Skin of body (tissue), 2 donors: ENCODE measurements at regions not wholly inside any gene's neighbourhood (a gene's known extent, or its start where the extent isn't known, plus 50 kb on each side); places are given as distances from the start of the nearest gene placed in this dataset. TPM values are rescaled to one million over a fixed set of nuclear protein-coding genes. Genes with fewer than 3 reads are reported as not detected.
"Not testable (repeated sequence)": the region's sequence is repeated elsewhere in the genome, so short reads cannot be mapped to it uniquely, and the experiment has no call there.

ENCODE experiments used
- DNase-seq: peaks from one replicate; lab custom pipeline; 2025; lab: John Stamatoyannopoulos, UW
- small RNA-seq: library from RNA; depleted of rRNA; stranded (forward); fragments of <200 nt; gene quantifications from one replicate; pipeline ENCODE3, GENCODE V24; 2014; ENCODE audit warnings: low replicate concordance

DNA sequence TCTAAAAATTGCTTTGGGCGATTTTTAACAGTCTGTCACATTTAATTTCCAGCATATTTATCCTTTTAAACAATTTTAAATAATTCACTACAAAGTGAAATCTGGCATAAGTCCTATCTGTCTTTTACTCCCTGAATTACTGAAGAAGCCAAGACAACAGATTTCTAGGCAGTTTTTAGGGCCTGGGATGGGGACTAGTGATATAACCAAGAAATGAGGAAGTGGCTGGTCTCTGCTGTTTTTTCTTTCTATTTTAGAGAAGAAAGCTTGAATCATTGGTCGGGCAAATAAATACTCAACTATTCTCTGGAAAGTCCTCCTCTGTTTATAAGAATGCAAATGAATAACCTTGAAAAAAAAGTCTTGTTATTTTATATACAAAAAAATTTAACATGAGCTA is 79.7 kb upstream of the SSBP2 start:
- DNase-seq: no peak

GRCh38 chr5:81829242-81829641 is 78.3 kb upstream of the SSBP2 start:
- no peak for DNase-seq

GRCh38 chr5:81827500-81827899 is 76.6 kb upstream of the SSBP2 start:
- DNase-seq: no peak

- no peak for DNase-seq
These were observed 75.2 kb upstream of the SSBP2 start for GRCh38 chr5:81826128-81826527.

GRCh38 chr5:81825237-81825636 is 74.3 kb upstream of the SSBP2 start:
- DNase-seq: no peak

DNA sequence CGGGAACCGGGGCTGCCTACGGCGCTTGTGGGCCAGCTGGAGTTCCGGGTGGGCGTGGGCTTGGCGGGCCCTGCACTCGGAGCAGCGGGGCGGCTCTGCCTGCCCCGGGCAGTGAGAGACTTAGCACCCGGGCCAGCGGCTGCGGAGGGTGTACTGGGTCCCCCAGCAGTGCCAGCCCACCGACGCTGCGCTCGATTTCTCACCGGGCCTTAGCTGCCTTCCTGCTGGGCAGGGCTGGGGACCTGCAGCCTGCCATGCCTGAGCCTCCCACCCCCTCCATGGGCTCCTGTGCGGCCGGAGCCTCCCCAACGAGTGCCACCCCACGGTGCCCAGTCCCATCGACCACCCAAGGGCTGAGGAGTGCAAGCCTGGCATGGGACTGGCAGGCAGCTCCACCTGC is 72.8 kb upstream of the SSBP2 start:
- DNase-seq: not testable (repeated sequence)

DNA sequence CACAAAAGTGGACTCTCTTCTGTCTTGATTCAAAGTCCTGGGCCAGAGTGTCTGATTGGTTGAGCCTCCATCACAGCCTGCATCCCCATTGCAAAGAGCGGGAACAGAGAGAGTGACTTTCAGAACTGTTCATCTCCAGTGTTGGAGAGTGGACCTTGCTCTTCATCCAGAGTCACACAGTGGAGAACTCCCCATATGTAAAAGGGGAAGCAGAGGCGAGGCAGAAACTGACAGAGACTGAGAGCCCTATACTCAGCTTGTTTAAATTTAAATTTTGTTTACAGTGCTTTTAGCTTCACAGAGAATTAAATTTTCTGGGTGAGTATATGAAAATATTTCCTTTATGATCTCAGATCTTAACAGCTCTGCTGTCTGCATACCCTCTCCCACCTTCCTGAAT is 70.0 kb upstream of the SSBP2 start:
- no peak for DNase-seq

DNA sequence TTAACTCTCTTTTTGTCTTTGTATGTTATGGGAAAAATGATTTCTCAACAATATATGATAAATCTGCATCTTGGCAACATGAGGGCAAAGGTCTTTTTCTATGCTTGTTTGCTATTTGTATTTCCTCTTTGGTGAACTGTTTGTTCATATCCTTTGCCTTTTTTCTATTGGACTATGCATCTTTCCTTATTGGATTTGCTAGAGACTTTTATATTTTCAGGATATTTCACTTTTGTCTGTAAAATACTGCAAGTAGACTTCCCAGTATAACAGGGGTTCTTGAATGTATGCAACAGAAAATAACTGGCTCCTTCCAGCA is 69.4 kb upstream of the SSBP2 start:
- no peak for DNase-seq

DNA sequence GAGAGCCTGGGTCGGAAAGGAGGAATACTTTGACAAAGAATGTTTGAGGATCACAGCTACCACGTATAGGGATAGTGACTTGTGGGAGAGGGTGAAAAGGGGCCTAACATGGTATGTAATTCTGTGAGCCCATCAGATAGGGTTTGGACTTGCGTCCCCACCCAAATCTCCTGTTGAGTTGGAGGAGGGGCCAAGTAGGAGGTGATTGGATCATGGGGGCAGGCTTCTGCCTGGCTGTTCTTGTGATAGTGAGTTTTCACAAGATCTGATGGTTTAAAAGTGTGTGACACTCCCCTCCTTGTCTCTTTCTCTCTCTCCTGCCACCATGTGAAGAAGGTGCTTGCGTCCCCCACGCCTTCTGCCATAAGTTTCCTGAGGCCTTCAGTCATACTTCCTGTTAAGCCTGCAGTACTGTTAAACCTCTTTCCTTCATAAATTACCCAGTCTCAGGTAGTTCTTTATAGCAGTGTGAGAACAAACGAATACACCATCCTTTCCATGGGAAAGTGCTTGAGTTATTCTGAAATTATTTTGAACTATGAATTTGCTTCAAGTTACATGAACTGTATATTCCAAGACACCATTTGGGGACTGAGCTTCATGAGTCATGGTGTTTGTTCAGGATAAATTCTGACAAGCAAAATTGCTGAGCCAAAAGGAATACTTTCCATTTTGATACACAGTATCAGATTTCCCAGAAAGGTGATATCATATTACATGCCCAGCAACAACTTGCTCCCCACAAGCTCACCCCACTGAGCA is 68.8 kb upstream of the SSBP2 start:
- no peak for DNase-seq

DNA sequence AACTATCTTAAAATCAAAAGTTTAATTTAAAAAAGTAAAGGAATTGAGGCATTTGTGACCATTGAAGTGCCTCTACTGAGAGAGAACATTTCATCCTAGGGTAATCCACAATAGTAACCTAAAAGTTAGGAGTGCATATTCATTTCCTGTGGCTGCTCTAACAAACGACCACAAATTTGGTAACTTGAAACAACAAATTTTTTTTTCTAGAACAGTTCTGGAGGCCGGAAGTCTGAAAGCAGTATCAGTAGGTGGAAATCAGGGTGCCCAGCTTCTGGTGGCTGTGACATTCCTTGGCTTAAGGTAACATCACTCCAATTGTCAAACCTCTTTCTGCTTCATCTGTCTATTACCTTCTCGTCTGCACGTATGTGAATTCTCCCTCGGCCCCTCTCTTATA is 67.1 kb upstream of the SSBP2 start:
- DNase-seq: no peak

DNA sequence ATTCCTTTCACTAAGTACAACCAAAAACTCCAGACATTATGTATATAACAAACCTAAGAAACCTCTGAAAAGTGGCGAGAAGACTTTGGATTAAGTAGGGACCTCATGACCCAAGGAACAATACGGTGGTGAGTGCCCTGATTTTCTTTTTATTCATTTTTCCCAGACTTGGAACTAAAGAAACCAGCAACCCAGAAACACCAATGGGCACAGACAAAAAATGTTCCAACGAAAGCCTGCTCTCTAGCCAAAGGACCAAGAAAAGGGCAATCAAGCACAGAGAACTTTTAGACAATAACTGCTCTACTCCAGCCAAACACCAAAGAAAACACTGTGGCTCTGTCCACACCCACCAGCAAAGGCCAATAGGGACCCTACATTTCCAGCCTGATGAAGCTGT is 66.2 kb upstream of the SSBP2 start:
- no peak for DNase-seq

DNA sequence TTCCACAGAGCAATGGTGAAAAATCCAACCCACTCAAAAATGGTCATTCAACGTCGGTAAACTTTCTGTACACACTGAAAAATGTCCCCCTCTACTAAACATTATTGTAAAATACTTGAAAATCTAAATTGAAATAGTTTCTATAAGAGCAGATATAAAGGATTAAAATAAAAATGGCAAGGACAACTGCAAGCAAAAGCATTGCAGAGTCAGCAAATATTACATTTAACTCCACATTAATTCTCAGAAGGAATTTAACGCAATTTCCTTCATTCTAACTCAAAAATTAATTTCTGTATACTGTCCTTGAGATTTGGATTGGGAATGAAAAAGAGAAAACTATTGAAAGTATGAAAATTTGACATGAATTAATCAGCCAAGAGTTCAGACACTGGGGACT is 64.4 kb upstream of the SSBP2 start:
- DNase-seq: no peak

GRCh38 chr5:81808106-81808505 is 57.2 kb upstream of the SSBP2 start:
- no peak for DNase-seq

DNA sequence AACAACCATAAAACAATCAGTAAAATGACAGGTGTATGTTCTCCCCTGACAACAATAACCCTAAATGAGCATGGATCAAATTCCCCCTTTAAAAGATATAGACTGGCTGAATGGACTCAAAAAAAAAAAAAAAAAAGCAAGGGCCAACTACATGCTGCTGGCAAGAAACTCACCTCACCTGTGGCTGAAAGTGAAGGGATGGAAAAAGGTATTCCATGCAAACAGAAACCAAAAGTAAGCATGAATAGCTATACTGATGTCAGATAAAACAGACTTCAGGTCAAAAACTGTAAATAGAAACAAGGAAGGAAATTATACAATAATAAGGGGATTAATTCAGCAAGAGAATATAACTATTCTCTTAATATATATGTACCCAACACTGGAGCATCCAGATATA is 54.2 kb upstream of the SSBP2 start:
- no peak for DNase-seq

DNA sequence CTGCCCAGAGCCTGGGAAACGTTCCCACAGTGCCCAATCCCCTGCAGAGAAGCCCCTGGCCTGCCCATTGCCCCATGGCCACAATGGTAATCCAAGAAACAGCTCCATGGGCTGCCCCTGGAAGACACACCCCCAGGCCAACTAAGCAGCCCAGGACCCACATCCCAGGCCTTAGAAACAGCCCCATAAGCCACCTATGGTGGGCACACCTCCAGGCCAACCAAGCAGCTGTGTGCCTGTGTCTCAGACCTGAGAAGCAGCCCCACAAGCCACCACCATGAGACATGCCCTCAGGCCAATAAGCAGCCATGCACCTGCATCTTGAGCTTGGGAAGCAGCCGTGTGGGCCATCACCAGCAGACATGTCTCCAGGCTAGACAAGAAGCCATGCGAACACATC is 52.9 kb upstream of the SSBP2 start:
- no peak for DNase-seq

DNA sequence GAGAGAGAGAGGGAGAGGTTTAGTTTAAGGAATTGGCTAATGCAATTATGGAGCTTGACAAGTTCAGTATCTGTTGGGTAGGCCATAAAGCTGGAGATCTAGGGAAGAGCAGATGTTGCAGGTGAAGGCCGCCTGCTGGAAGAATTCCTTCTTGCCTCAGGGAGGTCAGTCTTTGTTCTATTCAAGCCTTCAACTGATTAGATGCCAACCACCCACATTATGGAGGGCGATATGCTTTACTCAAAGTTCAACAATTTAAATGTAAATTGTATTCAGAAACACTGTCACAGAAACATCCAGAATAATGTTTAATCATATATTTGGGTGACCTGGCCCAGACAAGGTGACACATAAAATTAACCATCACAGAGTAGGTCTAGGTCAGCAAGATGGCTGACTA is 51.7 kb upstream of the SSBP2 start:
- no peak for DNase-seq

GRCh38 chr5:81802020-81802419 is 51.1 kb upstream of the SSBP2 start:
- no peak for DNase-seq

GRCh38 chr5:81800797-81801196 is 49.9 kb upstream of the SSBP2 start:
- no peak for DNase-seq

Small RNA genes lying in the stretch of these regions (small RNA-seq; reads per million reads assigned to genes)
- gene SEM1P1: not detected
